ENCODE measurements at regions not wholly inside any gene's neighbourhood (a gene's known extent, or its start where the extent isn't known, plus 50 kb on each side); places are given as distances from the start of the nearest gene placed in this dataset.

DNA sequence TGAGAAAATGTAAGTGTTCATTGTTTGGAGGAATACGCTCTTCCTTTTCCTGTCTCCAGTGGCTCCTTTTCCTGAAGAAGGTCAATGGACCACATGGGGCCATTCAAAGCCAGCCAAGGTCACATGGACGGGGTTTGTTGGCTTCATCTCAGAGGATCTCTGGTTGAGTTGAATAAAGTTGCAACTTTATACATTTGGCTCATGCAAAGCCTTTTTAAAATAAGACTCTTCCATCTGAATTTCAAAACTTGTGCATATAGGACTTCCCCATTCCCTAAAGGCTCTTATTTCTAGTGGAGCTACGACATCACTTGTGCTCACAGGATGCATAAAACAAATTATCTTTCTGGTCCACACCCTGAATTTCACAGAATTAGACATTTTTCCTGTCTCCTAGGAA is 235.5 kb downstream of the CMPK2 start:
- H3K4me3 ChIP-seq (ENCODE audit: low read depth, low read length), result no peak overlapping the region
- CTCF ChIA-PET, result no interaction called here
- POLR2A ChIA-PET, result no interaction called here
- no peak for DNase-seq (ENCODE audit: low read depth, low spot score)
- TF ChIP-seq CTCF (IDR thresholded peaks at IDR 0.05; ENCODE audit: insufficient read depth, low read length, missing control alignments), result no peak

DNA sequence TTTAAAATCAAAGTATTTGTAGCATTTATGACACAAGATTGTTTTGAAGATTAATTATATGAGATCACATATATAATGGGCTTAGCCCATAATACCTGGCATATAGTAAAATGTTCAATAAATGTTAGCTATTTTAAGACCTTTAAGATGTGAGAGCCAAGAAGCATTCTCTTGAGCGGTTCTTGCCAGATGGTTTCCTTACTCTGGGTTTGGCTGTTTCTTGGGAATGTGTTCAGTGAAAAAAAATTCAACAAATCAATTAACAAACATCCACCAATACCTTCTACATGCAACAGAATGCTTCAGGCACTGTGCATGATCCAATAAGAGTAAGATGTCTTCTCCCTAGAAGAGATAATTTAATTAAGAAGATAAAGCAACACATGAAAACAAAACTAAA is 230.4 kb downstream of the CMPK2 start:
- H3K4me3 ChIP-seq (ENCODE audit: low read depth, low read length), result no peak overlapping the region
- no peak for TF ChIP-seq CTCF (IDR thresholded peaks at IDR 0.05; ENCODE audit: insufficient read depth, low read length, missing control alignments)
- POLR2A ChIA-PET, result interaction anchor here (0.7 kb wide), 1 partner anchor 14 kb away, joined by 3 read pairs; no protein-coding TSS in a partner anchor
- no peak for DNase-seq (ENCODE audit: low read depth, low spot score)
- CTCF ChIA-PET, result no interaction called here

GRCh38 chr2:6637330-6637729 is 228.4 kb downstream of the CMPK2 start:
- no peak overlapping the region for H3K4me3 ChIP-seq (ENCODE audit: low read depth, low read length)
- CTCF ChIA-PET, result no interaction called here
- DNase-seq (ENCODE audit: low read depth, low spot score), result no peak
- POLR2A ChIA-PET, result no interaction called here
- TF ChIP-seq CTCF (IDR thresholded peaks at IDR 0.05; ENCODE audit: insufficient read depth, low read length, missing control alignments), result no peak

- H3K4me3 ChIP-seq (ENCODE audit: low read depth, low read length), result no peak overlapping the region
- DNase-seq (ENCODE audit: low read depth, low spot score), result no peak
- ChIA-PET CTCF (no interaction called here), POLR2A (no interaction called here)
- no peak for TF ChIP-seq CTCF (IDR thresholded peaks at IDR 0.05; ENCODE audit: insufficient read depth, low read length, missing control alignments)
Measured at GRCh38 chr2:6639929-6640620, 225.6 kb downstream of the CMPK2 start.

- POLR2A ChIA-PET, result no interaction called here
- DNase-seq (ENCODE audit: low read depth, low spot score), result no peak
- CTCF ChIA-PET, result no interaction called here
- H3K4me3 ChIP-seq (ENCODE audit: low read depth, low read length), result no peak overlapping the region
- no peak for TF ChIP-seq CTCF (IDR thresholded peaks at IDR 0.05; ENCODE audit: insufficient read depth, low read length, missing control alignments)
Measured at GRCh38 chr2:6640621-6641015, 225.1 kb downstream of the CMPK2 start.

GRCh38 chr2:6641956-6642355 is 223.8 kb downstream of the CMPK2 start:
- no peak overlapping the region for H3K4me3 ChIP-seq (ENCODE audit: low read depth, low read length)
- CTCF ChIA-PET, result no interaction called here
- TF ChIP-seq CTCF (IDR thresholded peaks at IDR 0.05; ENCODE audit: insufficient read depth, low read length, missing control alignments), result no peak
- no peak for DNase-seq (ENCODE audit: low read depth, low spot score)
- POLR2A ChIA-PET, result no interaction called here
